Gastrocnemius medialis (tissue), 4 donors: ENCODE measurements at regions not wholly inside any gene's neighbourhood (a gene's known extent, or its start where the extent isn't known, plus 50 kb on each side); places are given as distances from the start of the nearest gene placed in this dataset.

Experiments
- ATAC-seq, 2 donors: fragments of 150-250 bp; one replicate each; pipeline ENCODE4 v1.9.1; 2016
- DNase-seq, 2 donors: peaks; one replicate each; pipeline ENCODE4 v3.0.0-alpha.2; 2019
- H3K27ac ChIP-seq, 4 donors: fragments of 200-600 bp; sonication (generic); 1 replicate in 1 of 4; 2 replicates in 3 of 4; pipeline ENCODE4 v1.5.1; 2016 to 2018; ENCODE audit warnings: mild to moderate bottlenecking in 2 of 4, moderate library complexity in 1 of 4
- H3K27me3 ChIP-seq, 3 donors: fragments of 200-600 bp; sonication (generic) in 2 of 3; 1 replicate in 1 of 3; 2 replicates in 2 of 3; pipeline versions ENCODE4 v1.5.1 to v1.6.0; 2016 to 2019; ENCODE audit warnings: mild to moderate bottlenecking in 1 of 3, moderate library complexity in 1 of 3
- H3K36me3 ChIP-seq, 2 donors: fragments of 200-600 bp; sonication (generic) in 1 of 2; one replicate each; pipeline ENCODE4 v1.5.1; 2017 to 2018
- H3K4me1 ChIP-seq, 2 donors: fragments of 200-600 bp; sonication (generic) in 1 of 2; one replicate each; pipeline ENCODE4 v1.5.1; 2016 to 2017; ENCODE audit warnings: mild to moderate bottlenecking in 2 of 2
- H3K4me3 ChIP-seq, 4 donors: fragments of 200-600 bp; sonication (generic) in 3 of 4; 1 replicate in 1 of 4; 2 replicates in 3 of 4; pipeline ENCODE4 v1.5.1; 2016 to 2019; ENCODE audit warnings: mild to moderate bottlenecking in 2 of 4
- H3K9me3 ChIP-seq, 3 donors: fragments of 200-600 bp; sonication (generic) in 2 of 3; 1 replicate in 1 of 3; 2 replicates in 2 of 3; pipeline ENCODE4 v1.5.1; 2016 to 2019
- CTCF ChIP-seq, 5 experiments: fragments of 450-650 bp in 3 of 5; fragments of 200-600 bp in 2 of 5; sonication (generic) in 2 of 5; IDR thresholded peaks in 4 of 5; conservative IDR thresholded peaks in 1 of 5; 1 replicate in 4 of 5; 2 replicates in 1 of 5; pipeline ENCODE4 v1.5.1; 2016 to 2019; ENCODE audit warnings: antibody characterized with exemption in 5 of 5, mild to moderate bottlenecking in 3 of 5, moderate library complexity in 3 of 5
- POLR2A ChIP-seq, 2 donors: fragments of 450-650 bp; IDR thresholded peaks; one replicate each; pipeline ENCODE4 v1.6.1; 2017; ENCODE audit warnings: antibody characterized with exemption in 2 of 2, mild to moderate bottlenecking in 2 of 2, moderate library complexity in 2 of 2
- in situ Hi-C, 4 donors: fragments of 200-750 bp; cut with MboI; loops; one replicate each; pipeline versions ENCODE4 v1.15.0 to v1.8.0; 2017; ENCODE audit warnings: low sequenced_read_pairs in 4 of 4
- intact Hi-C: fragments of 100-400 bp; cut with DNase I; formaldehyde crosslinking; loops from one replicate; pipeline ENCODE4 v1.15.1; 2023; ENCODE audit warnings: low total_unique reads

- in situ Hi-C loops: no loop called here
- intact Hi-C loops: no loop called here
- H3K9me3 ChIP-seq: no peaks in the 10 kb centered on the region
- H3K27me3 ChIP-seq: no peaks in the 10 kb centered on the region
- H3K4me3 ChIP-seq: no peak overlapping the region
- ATAC-seq: no peak
- no peak for TF ChIP-seq CTCF (IDR thresholded peaks at IDR 0.05 in 4 of 5, conservative IDR thresholded peaks at IDR 0.05 in 1 of 5)
- TF ChIP-seq POLR2A (IDR thresholded peaks at IDR 0.05): no peak
- H3K4me1 ChIP-seq: no peaks in the 10 kb centered on the region
- H3K36me3 ChIP-seq: no peaks in the 10 kb centered on the region
- H3K27ac ChIP-seq: no peak overlapping the region
- no peak for DNase-seq
Measured at GRCh38 chr10:88184543-88185297, 321.3 kb downstream of the PTEN start.

GRCh38 chr10:88185830-88186229, 322.4 kb downstream of the PTEN start:
- H3K4me3 ChIP-seq: no peak overlapping the region
- intact Hi-C loops (no loop called here), in situ Hi-C loops (no loop called here)
- no peaks in the 10 kb centered on the region for H3K9me3 ChIP-seq
- TF ChIP-seq CTCF (IDR thresholded peaks at IDR 0.05 in 4 of 5, conservative IDR thresholded peaks at IDR 0.05 in 1 of 5): no peak
- TF ChIP-seq POLR2A (IDR thresholded peaks at IDR 0.05): no peak
- no peak overlapping the region for H3K27ac ChIP-seq
- DNase-seq (no peak), ATAC-seq (no peak)
- H3K36me3 ChIP-seq: no peaks in the 10 kb centered on the region
- no peaks in the 10 kb centered on the region for H3K27me3 ChIP-seq
- H3K4me1 ChIP-seq: no peaks in the 10 kb centered on the region

- Histone ChIP-seq H3K27ac (no peak overlapping the region), H3K4me1 (no peaks in the 10 kb centered on the region), H3K27me3 (no peaks in the 10 kb centered on the region), H3K4me3 (no peak overlapping the region), H3K36me3 (no peaks in the 10 kb centered on the region), H3K9me3 (no peaks in the 10 kb centered on the region)
- DNase-seq: no peak
- no peak for ATAC-seq
- in situ Hi-C loops (no loop called here), intact Hi-C loops (no loop called here)
- TF ChIP-seq CTCF (IDR thresholded peaks at IDR 0.05 in 4 of 5, conservative IDR thresholded peaks at IDR 0.05 in 1 of 5) (no peak), POLR2A (IDR thresholded peaks at IDR 0.05) (no peak)
Measured at GRCh38 chr10:88186335-88186734, 322.9 kb downstream of the PTEN start.

GRCh38 chr10:88187472-88187871, 324.0 kb downstream of the PTEN start:
- intact Hi-C loops (no loop called here), in situ Hi-C loops (no loop called here)
- H3K27ac ChIP-seq: no peak overlapping the region
- no peak for DNase-seq
- no peak overlapping the region for H3K4me3 ChIP-seq
- TF ChIP-seq CTCF (IDR thresholded peaks at IDR 0.05 in 4 of 5, conservative IDR thresholded peaks at IDR 0.05 in 1 of 5): no peak
- TF ChIP-seq POLR2A (IDR thresholded peaks at IDR 0.05): no peak
- no peaks in the 10 kb centered on the region for H3K36me3 ChIP-seq
- no peak for ATAC-seq
- no peaks in the 10 kb centered on the region for H3K4me1 ChIP-seq
- H3K27me3 ChIP-seq: no peaks in the 10 kb centered on the region
- no peaks in the 10 kb centered on the region for H3K9me3 ChIP-seq

GRCh38 chr10:88190123-88190522, 326.7 kb downstream of the PTEN start:
- Histone ChIP-seq H3K9me3 (no peaks in the 10 kb centered on the region), H3K4me1 (no peaks in the 10 kb centered on the region), H3K27me3 (no peaks in the 10 kb centered on the region), H3K4me3 (no peak overlapping the region), H3K27ac (no peak overlapping the region), H3K36me3 (no peaks in the 10 kb centered on the region)
- DNase-seq (peak in 1 of 2 donors; percentile 41), ATAC-seq (peak; percentile 28 to 45)
- intact Hi-C loops: no loop called here
- in situ Hi-C loops: no loop called here
- TF ChIP-seq CTCF (IDR thresholded peaks at IDR 0.05 in 4 of 5, conservative IDR thresholded peaks at IDR 0.05 in 1 of 5) (no peak), POLR2A (IDR thresholded peaks at IDR 0.05) (no peak)
